Fibroblast of skin of back (primary cell): ENCODE measurements at regions not wholly inside any gene's neighbourhood (a gene's known extent, or its start where the extent isn't known, plus 50 kb on each side); places are given as distances from the start of the nearest gene placed in this dataset.

ENCODE experiments used
- DNase-seq: peaks from one replicate; pipeline ENCODE4 v3.0.0-alpha.2; 2013

- no peak for DNase-seq
These were observed 787.1 kb upstream of the CHD1 start for GRCh38 chr5:99715921-99716320.

GRCh38 chr5:99706160-99706559 is 777.4 kb upstream of the CHD1 start:
- no peak for DNase-seq

- no peak for DNase-seq
These were observed 773.8 kb upstream of the CHD1 start for GRCh38 chr5:99702565-99702964.

- no peak for DNase-seq
These were observed 766.1 kb upstream of the CHD1 start for GRCh38 chr5:99694884-99695283.

- no peak for DNase-seq
These were observed 757.7 kb upstream of the CHD1 start for GRCh38 chr5:99686538-99686937.

GRCh38 chr5:99675974-99676373 is 747.2 kb upstream of the CHD1 start:
- no peak for DNase-seq

GRCh38 chr5:99674101-99674500 is 745.3 kb upstream of the CHD1 start:
- DNase-seq: no peak

GRCh38 chr5:99664972-99665371 is 736.2 kb upstream of the CHD1 start:
- DNase-seq: no peak

GRCh38 chr5:99651298-99651697 is 722.5 kb upstream of the CHD1 start:
- no peak for DNase-seq

GRCh38 chr5:99646011-99646647 is 717.3 kb upstream of the CHD1 start:
- DNase-seq: no peak

- DNase-seq: no peak
These were observed 716.0 kb upstream of the CHD1 start for GRCh38 chr5:99644822-99645221.

- no peak for DNase-seq
These were observed 711.8 kb upstream of the CHD1 start for GRCh38 chr5:99640646-99641045.

- no peak for DNase-seq
These were observed 711.1 kb upstream of the CHD1 start for GRCh38 chr5:99639905-99640304.

GRCh38 chr5:99636663-99637062 is 707.9 kb upstream of the CHD1 start:
- no peak for DNase-seq

GRCh38 chr5:99621772-99622681 is 693.2 kb upstream of the CHD1 start:
- no peak for DNase-seq

GRCh38 chr5:99617335-99617734 is 688.5 kb upstream of the CHD1 start:
- no peak for DNase-seq

GRCh38 chr5:99614888-99615287 is 686.1 kb upstream of the CHD1 start:
- no peak for DNase-seq

GRCh38 chr5:99607124-99607523 is 678.3 kb upstream of the CHD1 start:
- no peak for DNase-seq

- no peak for DNase-seq
These were observed 677.1 kb upstream of the CHD1 start for GRCh38 chr5:99605904-99606303.

- no peak for DNase-seq
These were observed 672.1 kb upstream of the CHD1 start for GRCh38 chr5:99600952-99601351.

GRCh38 chr5:99590806-99591205 is 662.0 kb upstream of the CHD1 start:
- DNase-seq: no peak

GRCh38 chr5:99589424-99589823 is 660.6 kb upstream of the CHD1 start:
- DNase-seq: no peak

GRCh38 chr5:99587983-99588382 is 659.2 kb upstream of the CHD1 start:
- no peak for DNase-seq

- DNase-seq: no peak
These were observed 658.1 kb upstream of the CHD1 start for GRCh38 chr5:99586878-99587277.
